ENCODE measurements at regions not wholly inside any gene's neighbourhood (a gene's known extent, or its start where the extent isn't known, plus 50 kb on each side); places are given as distances from the start of the nearest gene placed in this dataset.
"Not testable (repeated sequence)": the region's sequence is repeated elsewhere in the genome, so short reads cannot be mapped to it uniquely, and the experiment has no call there.

DNA sequence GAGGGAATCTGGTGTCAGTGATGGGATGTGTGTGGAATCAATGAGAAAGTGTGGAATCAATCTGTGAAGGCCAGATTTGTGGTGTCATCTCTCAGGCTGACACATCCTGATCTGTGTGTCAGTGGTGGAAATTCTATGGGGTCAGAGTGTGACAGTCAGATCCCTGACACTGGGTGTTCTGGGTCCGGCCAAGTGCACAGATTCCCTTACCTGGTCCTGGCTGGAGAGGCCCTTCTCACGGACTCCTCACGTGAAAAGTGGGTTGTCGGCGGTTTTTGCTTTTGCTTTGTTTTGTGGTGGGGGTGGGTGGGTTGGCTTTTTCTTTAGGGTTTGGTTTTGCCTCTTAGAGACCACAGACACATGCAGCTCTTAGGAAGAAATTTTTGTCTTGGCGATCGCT lies 618.0 kb downstream of the KCNJ18 start:
- not testable (repeated sequence) for DNase-seq (ENCODE audit: low read depth in 2 of 2)

DNA sequence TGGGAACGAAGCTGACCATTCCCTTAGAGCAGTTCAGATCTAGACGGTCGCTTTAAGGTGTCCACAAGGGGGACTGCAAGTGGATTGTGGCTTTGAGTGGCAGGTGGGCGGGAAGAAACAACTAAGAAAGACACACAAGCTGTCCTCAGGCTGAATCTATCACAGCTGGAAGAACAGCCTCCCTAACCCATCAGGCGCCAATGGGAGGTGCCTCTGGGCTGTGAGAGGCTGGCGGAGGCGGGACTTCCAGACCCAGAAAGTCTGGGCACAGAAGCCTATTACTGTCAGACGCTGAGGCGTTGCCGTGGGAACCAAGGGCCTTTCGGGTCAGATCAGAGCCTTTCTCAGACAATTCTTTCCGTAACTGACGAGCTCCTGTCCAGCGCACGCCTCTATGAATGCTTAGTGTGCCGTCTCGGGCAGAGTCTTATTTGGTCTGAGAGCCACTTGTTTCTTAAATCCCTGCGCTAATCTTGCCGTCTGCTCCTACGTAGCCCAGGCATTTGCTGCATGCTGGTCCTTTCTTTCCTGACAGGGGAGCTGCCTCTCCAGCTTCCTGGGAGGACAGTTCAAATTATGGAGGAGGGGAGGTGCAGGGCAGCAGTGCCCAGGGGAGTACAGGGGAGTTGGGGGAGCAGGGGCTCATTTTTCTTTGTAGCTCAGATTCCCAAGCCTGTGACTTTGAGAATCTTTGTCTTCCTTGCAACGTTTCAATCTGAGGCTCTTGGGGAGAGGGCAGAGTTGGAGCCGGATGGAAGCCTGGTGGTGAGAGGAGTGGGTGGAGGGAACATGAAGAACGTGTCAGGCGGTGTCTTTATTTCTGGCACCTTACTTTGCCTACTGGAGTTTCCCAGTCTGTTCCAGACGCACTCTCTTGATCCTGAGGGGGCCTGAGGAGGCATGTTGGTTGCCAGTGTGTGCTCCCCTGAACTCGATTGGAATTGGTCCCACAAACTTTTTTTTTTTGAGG lies 618.7 kb downstream of the KCNJ18 start:
- DNase-seq (ENCODE audit: low read depth in 2 of 2), result no peak

GRCh38 chr17:22321001-22321400 lies 628.7 kb downstream of the KCNJ18 start:
- not testable (repeated sequence) for DNase-seq (ENCODE audit: low read depth in 2 of 2)

DNA sequence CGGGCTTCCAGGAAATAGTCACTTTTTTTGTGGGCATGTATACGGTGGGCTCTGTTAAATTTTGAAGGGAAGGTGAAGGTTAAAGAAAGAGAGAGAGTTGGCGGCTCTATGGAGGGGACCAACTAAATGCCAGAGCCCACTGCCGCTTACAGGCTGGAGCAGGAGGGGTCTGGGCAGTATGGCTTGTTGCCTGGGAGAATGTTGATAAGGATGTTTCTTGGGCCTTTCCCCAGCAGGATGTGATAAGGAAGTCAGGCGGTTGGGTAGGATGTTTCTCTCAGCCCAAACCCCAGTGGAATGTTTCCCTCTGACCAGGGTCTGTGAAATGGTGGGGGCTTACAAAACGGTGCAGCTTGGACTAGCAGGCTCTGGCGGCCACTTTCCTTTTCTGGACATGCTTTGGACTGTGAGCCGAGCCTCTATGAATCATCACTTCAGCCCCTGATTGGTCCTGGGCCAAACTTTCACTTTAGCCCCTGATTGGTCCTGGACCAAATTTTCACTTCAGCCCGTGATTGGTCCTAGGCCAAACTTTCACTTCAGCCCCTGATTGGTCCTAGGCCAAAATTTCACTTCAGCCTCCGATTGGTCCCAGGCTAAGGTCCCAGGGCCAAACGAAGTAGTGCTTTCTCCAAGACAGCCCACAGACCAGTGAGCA lies 630.7 kb downstream of the KCNJ18 start:
- not testable (repeated sequence) for DNase-seq (ENCODE audit: low read depth in 2 of 2)

GRCh38 chr17:22337467-22337866 lies 645.1 kb downstream of the KCNJ18 start:
- no peak for DNase-seq (ENCODE audit: low read depth in 2 of 2)

- not testable (repeated sequence) for DNase-seq (ENCODE audit: low read depth in 2 of 2)
These were observed 664.3 kb downstream of the KCNJ18 start for GRCh38 chr17:22356603-22357002.

GRCh38 chr17:22370988-22371387 lies 678.7 kb downstream of the KCNJ18 start:
- not testable (repeated sequence) for DNase-seq (ENCODE audit: low read depth in 2 of 2)

DNA sequence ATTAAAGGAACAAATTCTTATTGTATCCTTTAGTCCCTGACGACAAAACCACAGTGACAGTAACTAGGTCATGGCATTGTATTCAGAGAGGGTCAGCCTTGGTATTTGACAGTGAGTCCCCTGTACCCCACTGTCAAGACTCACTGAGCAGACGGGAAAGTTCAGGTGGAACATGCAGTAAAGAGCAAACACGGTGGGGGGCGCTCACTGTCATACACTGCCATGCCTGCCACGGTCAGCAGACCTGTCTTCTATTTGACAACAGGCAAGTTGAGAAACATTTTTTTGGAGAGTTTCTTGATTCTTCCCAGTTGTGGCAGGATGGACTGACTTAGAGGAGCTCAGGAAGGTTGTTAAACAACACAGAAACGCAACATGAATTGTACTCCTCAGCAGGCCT lies 681.6 kb downstream of the KCNJ18 start:
- DNase-seq (ENCODE audit: low read depth in 2 of 2), result no peak

- no peak for DNase-seq (ENCODE audit: low read depth in 2 of 2)
These were observed 682.4 kb downstream of the KCNJ18 start for GRCh38 chr17:22374741-22375140.

DNA sequence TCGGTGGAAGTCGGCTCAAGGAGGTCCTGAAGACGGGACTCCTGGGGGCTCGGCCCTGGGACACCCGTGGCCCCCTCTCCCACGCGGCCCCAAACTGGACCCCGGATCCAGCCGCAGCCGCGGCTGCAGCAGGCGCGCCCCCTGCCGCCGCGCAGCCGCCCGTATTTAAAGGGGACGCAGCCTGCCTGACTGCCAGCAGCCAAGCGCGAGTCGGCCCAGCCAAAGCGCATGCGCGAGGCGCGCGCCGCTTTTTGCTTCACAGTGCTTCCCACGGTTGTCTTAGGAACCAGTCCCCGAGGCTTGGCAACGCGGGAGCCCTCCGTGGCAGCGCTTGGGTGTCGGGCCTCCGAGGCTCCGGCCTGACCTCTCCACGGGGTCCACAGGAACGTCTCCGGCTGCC lies 684.4 kb downstream of the KCNJ18 start:
- DNase-seq (ENCODE audit: low read depth in 2 of 2), result not testable (repeated sequence)

DNA sequence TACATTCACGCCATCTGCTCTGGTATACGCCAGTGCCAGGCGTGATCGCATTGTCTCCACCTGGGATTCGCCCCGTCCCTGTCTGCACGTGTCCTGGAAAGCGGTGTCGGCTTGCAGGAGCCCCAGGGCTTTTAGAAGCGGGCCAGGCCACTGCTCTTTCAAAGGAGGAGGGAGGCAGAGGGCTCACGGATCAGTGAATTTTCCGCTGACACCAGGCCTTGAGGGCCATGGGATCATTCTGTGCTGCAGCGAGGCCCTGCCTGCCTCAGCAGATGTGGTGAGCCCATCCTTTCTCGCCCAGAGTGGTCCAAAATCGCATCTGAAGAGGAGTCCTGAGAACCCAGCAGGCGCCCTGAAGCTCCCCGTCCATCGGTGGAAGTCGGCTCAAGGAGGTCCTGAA lies 686.4 kb downstream of the KCNJ18 start:
- peak in 1 of 2 donors; percentile 0 for DNase-seq (ENCODE audit: low read depth in 2 of 2)

DNA sequence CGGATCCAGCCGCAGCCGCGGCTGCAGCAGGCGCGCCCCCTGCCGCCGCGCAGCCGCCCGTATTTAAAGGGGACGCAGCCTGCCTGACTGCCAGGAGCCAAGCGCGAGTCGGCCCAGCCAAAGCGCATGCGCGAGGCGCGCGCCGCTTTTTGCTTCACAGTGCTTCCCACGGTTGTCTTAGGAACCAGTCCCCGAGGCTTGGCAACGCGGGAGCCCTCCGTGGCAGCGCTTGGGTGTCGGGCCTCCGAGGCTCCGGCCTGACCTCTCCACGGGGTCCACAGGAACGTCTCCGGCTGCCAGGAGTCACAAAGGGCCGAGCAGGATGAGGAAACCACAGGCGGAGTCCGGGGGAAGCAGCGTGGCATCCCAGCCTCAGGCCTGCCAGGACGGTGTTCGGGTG lies 689.3 kb downstream of the KCNJ18 start:
- not testable (repeated sequence) for DNase-seq (ENCODE audit: low read depth in 2 of 2)

DNA sequence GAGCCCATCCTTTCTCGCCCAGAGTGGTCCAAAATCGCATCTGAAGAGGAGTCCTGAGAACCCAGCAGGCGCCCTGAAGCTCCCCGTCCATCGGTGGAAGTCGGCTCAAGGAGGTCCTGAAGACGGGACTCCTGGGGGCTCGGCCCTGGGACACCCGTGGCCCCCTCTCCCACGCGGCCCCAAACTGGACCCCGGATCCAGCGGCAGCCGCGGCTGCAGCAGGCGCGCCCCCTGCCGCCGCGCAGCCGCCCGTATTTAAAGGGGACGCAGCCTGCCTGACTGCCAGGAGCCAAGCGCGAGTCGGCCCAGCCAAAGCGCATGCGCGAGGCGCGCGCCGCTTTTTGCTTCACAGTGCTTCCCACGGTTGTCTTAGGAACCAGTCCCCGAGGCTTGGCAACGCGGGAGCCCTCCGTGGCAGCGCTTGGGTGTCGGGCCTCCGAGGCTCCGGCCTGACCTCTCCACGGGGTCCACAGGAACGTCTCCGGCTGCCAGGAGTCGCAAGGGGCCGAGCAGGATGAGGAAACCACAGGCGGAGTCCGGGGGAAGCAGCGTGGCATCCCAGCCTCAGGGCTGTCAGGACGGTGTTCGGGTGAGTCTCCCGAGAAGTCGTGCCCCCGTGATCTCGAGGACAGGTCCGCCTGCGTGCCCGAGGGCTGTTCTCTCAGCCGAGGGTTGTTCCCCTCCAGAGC lies 691.6 kb downstream of the KCNJ18 start:
- not testable (repeated sequence) for DNase-seq (ENCODE audit: low read depth in 2 of 2)

DNA sequence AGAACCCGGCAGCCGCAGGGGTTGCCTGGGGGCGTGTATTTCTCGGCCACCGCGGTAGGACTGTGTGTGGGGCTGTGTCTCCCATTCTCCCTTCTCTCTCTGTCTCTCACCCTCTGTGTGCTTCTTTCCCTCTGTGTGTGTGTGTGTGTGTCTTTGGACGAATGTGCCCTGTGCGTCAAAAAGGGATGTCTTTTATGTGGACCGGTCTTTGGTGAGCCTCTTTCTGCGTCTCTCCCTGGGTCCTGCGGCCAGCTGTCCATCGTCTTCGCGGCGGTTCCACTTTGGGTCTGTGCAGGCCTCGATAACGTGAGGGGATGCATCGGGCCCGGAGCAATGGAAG lies 692.1 kb downstream of the KCNJ18 start:
- not testable (repeated sequence) for DNase-seq (ENCODE audit: low read depth in 2 of 2)

DNA sequence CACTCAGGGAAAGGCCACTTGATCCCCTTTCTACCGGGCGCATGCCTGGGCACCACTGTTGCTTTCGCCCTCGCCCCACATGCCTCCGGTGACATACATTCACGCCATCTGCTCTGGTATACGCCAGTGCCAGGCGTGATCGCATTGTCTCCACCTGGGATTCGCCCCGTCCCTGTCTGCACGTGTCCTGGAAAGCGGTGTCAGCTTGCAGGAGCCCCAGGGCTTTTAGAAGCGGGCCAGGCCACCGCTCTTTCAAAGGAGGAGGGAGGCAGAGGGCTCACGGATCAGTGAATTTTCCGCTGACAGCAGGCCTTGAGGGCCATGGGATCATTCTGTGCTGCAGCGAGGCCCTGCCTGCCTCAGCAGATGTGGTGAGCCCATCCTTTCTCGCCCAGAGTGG lies 706.1 kb downstream of the KCNJ18 start:
- DNase-seq (ENCODE audit: low read depth in 2 of 2), result not testable (repeated sequence)

DNA sequence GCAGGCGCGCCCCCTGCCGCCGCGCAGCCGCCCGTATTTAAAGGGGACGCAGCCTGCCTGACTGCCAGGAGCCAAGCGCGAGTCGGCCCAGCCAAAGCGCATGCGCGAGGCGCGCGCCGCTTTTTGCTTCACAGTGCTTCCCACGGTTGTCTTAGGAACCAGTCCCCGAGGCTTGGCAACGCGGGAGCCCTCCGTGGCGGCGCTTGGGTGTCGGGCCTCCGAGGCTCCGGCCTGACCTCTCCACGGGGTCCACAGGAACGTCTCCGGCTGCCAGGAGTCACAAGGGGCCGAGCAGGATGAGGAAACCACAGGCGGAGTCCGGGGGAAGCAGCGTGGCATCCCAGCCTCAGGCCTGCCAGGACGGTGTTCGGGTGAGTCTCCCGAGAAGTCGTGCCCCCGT lies 706.7 kb downstream of the KCNJ18 start:
- not testable (repeated sequence) for DNase-seq (ENCODE audit: low read depth in 2 of 2)

DNA sequence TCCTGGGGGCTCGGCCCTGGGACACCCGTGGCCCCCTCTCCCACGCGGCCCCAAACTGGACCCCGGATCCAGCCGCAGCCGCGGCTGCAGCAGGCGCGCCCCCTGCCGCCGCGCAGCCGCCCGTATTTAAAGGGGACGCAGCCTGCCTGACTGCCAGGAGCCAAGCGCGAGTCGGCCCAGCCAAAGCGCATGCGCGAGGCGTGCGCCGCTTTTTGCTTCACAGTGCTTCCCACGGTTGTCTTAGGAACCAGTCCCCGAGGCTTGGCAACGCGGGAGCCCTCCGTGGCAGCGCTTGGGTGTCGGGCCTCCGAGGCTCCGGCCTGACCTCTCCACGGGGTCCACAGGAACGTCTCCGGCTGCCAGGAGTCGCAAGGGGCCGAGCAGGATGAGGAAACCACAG lies 712.8 kb downstream of the KCNJ18 start:
- not testable (repeated sequence) for DNase-seq (ENCODE audit: low read depth in 2 of 2)

DNA sequence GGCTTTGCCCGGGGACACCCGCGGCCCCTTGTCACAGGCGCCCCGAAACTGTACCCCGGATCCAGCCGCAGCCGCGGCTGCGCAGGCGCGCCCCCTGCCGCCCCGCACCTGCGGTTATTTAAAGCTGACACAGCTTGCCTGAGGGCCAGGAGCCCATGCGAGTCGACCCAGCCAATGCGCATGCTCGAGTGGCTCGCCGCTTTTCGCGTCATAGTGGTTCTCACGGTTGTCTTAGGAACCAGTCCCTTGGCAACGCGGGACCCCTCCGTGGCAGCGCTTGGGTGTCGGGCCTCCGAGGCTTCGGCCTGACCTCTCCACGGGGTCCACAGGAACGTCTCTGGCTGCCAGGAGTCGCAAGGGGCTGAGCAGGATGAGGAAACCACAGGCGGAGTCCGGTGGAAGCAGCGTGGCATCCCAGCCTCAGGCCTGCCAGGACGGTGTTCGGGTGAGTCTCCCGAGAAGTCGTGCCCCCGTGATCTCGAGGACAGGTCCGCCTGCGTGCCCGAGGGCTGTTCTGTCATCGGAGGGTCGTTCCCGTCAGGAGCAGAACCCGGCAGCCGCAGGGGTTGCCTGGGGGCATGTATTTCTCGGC lies 716.9 kb downstream of the KCNJ18 start:
- no peak for DNase-seq (ENCODE audit: low read depth in 2 of 2)

DNA sequence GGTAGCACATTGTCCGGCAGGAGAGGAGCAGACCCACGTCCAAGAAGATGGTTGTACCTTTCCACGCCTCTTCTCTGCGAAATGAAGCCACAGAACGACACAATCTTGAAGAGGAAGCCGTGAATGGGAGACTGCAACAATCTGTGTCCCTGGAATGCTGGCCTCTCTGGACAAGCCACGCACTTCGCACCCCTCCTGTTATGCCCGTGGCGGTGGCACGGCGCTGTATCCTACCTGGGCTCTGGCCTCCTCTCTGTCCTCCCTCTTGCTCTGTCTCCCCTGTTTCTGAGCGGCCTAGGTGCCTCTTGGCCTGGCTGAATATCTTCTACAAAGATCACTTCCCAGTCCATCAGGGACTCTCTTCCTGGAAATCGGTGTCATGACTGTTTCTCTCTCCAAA lies 717.8 kb downstream of the KCNJ18 start:
- no peak for DNase-seq (ENCODE audit: low read depth in 2 of 2)

- no peak for DNase-seq (ENCODE audit: low read depth in 2 of 2)
These were observed 719.0 kb downstream of the KCNJ18 start for GRCh38 chr17:22411185-22411784.

GRCh38 chr17:22435231-22435974 lies 743.1 kb downstream of the KCNJ18 start:
- DNase-seq (ENCODE audit: low read depth in 2 of 2), result no peak

All from stimulated activated CD8-positive, alpha-beta memory T cell treated with anti-CD3 and anti-CD28 coated beads, Interleukin-7, amount 100 ng/mL, for 1 hour (primary cell).